HEK293 (cell line): ENCODE measurements at regions not wholly inside any gene's neighbourhood (a gene's known extent, or its start where the extent isn't known, plus 50 kb on each side); places are given as distances from the start of the nearest gene placed in this dataset.

Experiments used
- HOXA7 ChIP-seq: sonication (generic); formaldehyde crosslinking; IDR thresholded peaks from 2 replicates; pipeline ENCODE4 v1.8.1; 2022; ENCODE audit warnings: missing genetic modification reagents, borderline replicate concordance
- ZNF24 ChIP-seq: fragments of 450-650 bp; formaldehyde crosslinking; IDR thresholded peaks from 2 replicates; pipeline ENCODE4 v1.5.1; 2016; ENCODE audit warnings: missing biosample characterization, missing genetic modification characterization
- ZNF292 ChIP-seq: fragments of 450-650 bp; formaldehyde crosslinking; IDR thresholded peaks from 2 replicates; pipeline ENCODE4 v1.5.1; 2016; ENCODE audit warnings: low read depth, missing biosample characterization, missing genetic modification characterization, borderline replicate concordance
- ZNF391 ChIP-seq: fragments of 450-650 bp; formaldehyde crosslinking; IDR thresholded peaks from 2 replicates; pipeline ENCODE4 v1.5.1; 2016; ENCODE audit warnings: low read depth, missing biosample characterization, missing genetic modification characterization, borderline replicate concordance
- TF ChIP-seq, protein P1 (sequence below): fragments of 450-650 bp; formaldehyde crosslinking; IDR thresholded peaks from 2 replicates; pipeline ENCODE4 v1.5.1; 2016; ENCODE audit warnings: missing biosample characterization, missing genetic modification characterization
- TF ChIP-seq, protein P2 (sequence below): fragments of 450-650 bp; formaldehyde crosslinking; IDR thresholded peaks from 2 replicates; pipeline ENCODE4 v1.5.1; 2016; ENCODE audit warnings: missing biosample characterization, missing genetic modification characterization, low read depth
- TF ChIP-seq, protein P3 (sequence below): sonication (generic); formaldehyde crosslinking; IDR thresholded peaks from 2 replicates; pipeline ENCODE4 v1.8.1; 2022; ENCODE audit warnings: mild to moderate bottlenecking, moderate library complexity, missing genetic modification reagents

DNA sequence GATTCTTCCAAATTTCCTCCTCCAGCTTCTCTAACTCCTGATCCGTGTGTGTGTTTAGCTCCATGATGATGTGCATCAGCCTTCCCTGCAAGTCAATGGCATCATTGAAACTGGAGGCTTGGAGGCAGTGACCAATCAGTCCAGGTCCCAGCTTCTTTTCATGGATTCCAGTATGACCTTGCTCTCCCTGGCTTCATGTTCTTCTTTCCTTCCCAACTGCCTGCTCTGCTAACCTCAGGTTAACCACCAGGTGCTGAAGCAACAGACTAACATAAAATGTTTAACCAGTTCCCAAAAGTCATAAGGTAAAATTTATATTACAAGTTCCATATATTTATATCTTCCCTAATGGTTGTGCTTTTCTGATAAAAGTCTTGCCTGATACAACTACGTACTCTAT, 512.8 kb upstream of the EPHA7 start:
- no peak for TF ChIP-seq ZNF292 (tag by site-specific recombination)
- no peak for TF ChIP-seq ZNF24 (tag by site-specific recombination)
- TF ChIP-seq, protein P1, sequence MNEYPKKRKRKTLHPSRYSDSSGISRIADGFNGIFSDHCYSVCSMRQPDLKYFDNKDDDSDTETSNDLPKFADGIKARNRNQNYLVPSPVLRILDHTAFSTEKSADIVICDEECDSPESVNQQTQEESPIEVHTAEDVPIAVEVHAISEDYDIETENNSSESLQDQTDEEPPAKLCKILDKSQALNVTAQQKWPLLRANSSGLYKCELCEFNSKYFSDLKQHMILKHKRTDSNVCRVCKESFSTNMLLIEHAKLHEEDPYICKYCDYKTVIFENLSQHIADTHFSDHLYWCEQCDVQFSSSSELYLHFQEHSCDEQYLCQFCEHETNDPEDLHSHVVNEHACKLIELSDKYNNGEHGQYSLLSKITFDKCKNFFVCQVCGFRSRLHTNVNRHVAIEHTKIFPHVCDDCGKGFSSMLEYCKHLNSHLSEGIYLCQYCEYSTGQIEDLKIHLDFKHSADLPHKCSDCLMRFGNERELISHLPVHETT (tag by site-specific recombination): no peak
- no peak for TF ChIP-seq HOXA7 (CRISPR knock-in tag)
- TF ChIP-seq, protein P2, sequence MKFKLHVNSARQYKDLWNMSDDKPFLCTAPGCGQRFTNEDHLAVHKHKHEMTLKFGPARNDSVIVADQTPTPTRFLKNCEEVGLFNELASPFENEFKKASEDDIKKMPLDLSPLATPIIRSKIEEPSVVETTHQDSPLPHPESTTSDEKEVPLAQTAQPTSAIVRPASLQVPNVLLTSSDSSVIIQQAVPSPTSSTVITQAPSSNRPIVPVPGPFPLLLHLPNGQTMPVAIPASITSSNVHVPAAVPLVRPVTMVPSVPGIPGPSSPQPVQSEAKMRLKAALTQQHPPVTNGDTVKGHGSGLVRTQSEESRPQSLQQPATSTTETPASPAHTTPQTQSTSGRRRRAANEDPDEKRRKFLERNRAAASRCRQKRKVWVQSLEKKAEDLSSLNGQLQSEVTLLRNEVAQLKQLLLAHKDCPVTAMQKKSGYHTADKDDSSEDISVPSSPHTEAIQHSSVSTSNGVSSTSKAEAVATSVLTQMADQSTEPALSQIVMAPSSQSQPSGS (tag by site-specific recombination): no peak
- TF ChIP-seq ZNF391: no peak
- TF ChIP-seq, protein P3, sequence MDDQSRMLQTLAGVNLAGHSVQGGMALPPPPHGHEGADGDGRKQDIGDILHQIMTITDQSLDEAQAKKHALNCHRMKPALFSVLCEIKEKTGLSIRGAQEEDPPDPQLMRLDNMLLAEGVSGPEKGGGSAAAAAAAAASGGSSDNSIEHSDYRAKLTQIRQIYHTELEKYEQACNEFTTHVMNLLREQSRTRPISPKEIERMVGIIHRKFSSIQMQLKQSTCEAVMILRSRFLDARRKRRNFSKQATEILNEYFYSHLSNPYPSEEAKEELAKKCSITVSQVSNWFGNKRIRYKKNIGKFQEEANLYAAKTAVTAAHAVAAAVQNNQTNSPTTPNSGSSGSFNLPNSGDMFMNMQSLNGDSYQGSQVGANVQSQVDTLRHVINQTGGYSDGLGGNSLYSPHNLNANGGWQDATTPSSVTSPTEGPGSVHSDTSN (CRISPR knock-in tag): no peak
